ENCODE measurements at regions not wholly inside any gene's neighbourhood (a gene's known extent, or its start where the extent isn't known, plus 50 kb on each side); places are given as distances from the start of the nearest gene placed in this dataset.

DNA sequence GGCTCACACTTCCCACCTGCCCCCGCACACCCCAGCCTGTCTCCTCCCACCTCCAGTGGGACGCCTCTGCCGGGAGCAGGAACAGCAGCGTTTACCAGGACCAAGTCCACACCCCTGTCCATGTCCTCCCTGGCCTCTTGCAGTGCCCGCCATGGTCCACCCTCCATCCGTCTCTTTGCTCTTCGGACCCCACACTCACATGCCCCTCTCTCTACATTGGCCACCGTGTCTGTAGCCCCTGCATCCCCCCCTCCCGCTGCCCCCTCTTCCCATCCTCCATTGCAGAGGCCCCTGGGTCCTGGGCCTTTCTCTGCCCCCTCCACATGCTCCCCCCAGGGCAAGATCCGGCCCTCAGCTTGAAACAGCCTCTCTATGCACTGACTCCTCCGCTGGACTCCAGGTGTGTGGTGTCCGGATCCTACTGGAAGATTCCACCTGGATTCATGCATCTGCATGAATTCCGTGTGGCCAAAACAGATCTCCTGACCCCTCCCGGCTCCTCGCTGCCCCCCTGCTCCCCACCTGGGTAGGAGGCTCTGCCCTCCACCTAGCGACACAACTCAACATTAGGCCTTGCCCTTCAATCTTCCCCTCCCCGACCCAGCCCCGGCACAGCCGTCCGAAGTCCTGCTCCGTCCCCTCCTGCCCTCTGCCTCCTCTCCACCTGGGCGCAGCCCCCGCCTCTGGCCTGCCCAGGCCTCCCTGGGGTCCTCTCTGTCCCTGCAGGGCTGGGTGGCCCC, 168.5 kb downstream of the OLFM1 start:
- no peak overlapping the region for H3K4me3 ChIP-seq
- DNase-seq (ENCODE audit: low read depth in 1 of 2, low spot score in 1 of 2) = no peak
- H3K4me1 ChIP-seq = no peaks in the 10 kb centered on the region
- POLR2A ChIA-PET = no interaction called here
- WGBS (ENCODE audit: missing lambda C conversion rate) = 53% methylated on average over 10 of the region's 23 CpGs
- H3K4me2 ChIP-seq = no peak overlapping the region
- TF ChIP-seq, protein P1, sequence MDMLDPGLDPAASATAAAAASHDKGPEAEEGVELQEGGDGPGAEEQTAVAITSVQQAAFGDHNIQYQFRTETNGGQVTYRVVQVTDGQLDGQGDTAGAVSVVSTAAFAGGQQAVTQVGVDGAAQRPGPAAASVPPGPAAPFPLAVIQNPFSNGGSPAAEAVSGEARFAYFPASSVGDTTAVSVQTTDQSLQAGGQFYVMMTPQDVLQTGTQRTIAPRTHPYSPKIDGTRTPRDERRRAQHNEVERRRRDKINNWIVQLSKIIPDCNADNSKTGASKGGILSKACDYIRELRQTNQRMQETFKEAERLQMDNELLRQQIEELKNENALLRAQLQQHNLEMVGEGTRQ (IDR thresholded peaks at IDR 0.05) = no peak
- TF ChIP-seq, protein P2, sequence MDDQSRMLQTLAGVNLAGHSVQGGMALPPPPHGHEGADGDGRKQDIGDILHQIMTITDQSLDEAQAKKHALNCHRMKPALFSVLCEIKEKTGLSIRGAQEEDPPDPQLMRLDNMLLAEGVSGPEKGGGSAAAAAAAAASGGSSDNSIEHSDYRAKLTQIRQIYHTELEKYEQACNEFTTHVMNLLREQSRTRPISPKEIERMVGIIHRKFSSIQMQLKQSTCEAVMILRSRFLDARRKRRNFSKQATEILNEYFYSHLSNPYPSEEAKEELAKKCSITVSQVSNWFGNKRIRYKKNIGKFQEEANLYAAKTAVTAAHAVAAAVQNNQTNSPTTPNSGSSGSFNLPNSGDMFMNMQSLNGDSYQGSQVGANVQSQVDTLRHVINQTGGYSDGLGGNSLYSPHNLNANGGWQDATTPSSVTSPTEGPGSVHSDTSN (IDR thresholded peaks at IDR 0.05) = no peak
- TF ChIP-seq RCOR1 (IDR thresholded peaks at IDR 0.05; ENCODE audit: low read depth, low read length) (no peak), MYC (IDR thresholded peaks at IDR 0.05; ENCODE audit: borderline replicate concordance, low read length) (no peak), PHF8 (IDR thresholded peaks at IDR 0.05; ENCODE audit: borderline replicate concordance, low read depth) (no peak), HOXA7 (CRISPR knock-in tag; IDR thresholded peaks at IDR 0.05) (no peak), MAZ (IDR thresholded peaks at IDR 0.05; ENCODE audit: borderline replicate concordance, low read depth, low read length) (no peak), ZSCAN20 (CRISPR knock-in tag; IDR thresholded peaks at IDR 0.05) (no peak), ZNF302 (CRISPR knock-in tag; IDR thresholded peaks at IDR 0.05) (no peak), CHD4 (IDR thresholded peaks at IDR 0.05; ENCODE audit: borderline replicate concordance) (no peak), POLR2AphosphoS2 (conservative IDR thresholded peaks at IDR 0.05; ENCODE audit: low read length) (no peak), FOXS1 (CRISPR knock-in tag; IDR thresholded peaks at IDR 0.05) (no peak), RNF2 (IDR thresholded peaks at IDR 0.05; ENCODE audit: borderline replicate concordance, low read depth) (no peak), HEYL (CRISPR knock-in tag; IDR thresholded peaks at IDR 0.05) (no peak), GATA3 (IDR thresholded peaks at IDR 0.05; ENCODE audit: borderline replicate concordance) (no peak)
- TF ChIP-seq, protein P3, sequence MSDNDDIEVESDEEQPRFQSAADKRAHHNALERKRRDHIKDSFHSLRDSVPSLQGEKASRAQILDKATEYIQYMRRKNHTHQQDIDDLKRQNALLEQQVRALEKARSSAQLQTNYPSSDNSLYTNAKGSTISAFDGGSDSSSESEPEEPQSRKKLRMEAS (IDR thresholded peaks at IDR 0.05) = no peak
- TF ChIP-seq, protein P4, sequence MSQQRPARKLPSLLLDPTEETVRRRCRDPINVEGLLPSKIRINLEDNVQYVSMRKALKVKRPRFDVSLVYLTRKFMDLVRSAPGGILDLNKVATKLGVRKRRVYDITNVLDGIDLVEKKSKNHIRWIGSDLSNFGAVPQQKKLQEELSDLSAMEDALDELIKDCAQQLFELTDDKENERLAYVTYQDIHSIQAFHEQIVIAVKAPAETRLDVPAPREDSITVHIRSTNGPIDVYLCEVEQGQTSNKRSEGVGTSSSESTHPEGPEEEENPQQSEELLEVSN (IDR thresholded peaks at IDR 0.05; ENCODE audit: borderline replicate concordance, low read depth) = no peak
- CTCF ChIA-PET = no interaction called here
- no peak for FAIRE-seq
- no peaks in the 10 kb centered on the region for H3K9me3 ChIP-seq
- H3K27ac ChIP-seq = no peak overlapping the region
- ATAC-seq = no peak

DNA sequence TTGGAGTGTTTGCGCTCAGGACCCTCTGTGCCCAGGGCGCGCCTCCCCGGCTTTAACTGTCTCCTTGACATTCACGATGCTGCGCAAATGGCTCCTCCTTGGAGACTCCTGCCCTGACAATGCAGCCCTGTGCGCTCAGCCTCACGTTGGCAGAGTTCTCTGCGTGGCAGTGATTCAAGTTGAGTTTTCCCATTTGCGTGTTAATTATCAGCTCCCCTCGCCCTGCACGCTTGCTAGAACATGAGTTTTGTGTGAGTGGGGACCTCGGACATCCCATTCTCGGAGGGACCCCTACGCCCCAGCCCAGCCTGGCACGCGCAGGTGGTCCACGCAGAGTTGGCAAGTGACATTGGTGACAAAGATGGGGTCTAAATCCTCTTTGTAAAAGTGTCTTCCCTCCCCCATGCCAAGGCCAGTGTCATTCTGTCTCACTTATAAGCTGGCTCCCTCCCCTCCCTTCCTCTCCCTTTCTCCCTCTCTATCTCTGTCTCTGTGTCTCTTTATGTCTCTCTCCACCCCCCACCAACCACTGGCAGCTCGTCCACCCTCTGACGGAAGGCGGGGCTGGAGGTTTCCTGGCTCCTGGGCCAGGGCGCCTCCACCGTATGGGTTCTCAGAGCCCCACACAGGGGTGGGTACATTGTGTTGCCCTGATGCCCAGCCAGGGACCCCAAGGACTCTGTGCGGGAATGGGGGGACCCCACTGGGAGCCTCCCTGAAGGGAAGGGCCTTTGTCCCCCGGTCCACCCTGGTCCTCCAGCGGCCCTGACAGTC, 169.3 kb downstream of the OLFM1 start:
- FAIRE-seq (no peak), ATAC-seq (no peak), DNase-seq (ENCODE audit: low read depth in 1 of 2, low spot score in 1 of 2) (no peak)
- Histone ChIP-seq H3K4me2 (no peak overlapping the region), H3K27ac (no peak overlapping the region), H3K4me1 (no peaks in the 10 kb centered on the region), H3K9me3 (no peaks in the 10 kb centered on the region), H3K4me3 (no peak overlapping the region)
- 59% methylated on average over 24 of the region's 26 CpGs for WGBS (ENCODE audit: missing lambda C conversion rate)
- TF ChIP-seq, protein P5, sequence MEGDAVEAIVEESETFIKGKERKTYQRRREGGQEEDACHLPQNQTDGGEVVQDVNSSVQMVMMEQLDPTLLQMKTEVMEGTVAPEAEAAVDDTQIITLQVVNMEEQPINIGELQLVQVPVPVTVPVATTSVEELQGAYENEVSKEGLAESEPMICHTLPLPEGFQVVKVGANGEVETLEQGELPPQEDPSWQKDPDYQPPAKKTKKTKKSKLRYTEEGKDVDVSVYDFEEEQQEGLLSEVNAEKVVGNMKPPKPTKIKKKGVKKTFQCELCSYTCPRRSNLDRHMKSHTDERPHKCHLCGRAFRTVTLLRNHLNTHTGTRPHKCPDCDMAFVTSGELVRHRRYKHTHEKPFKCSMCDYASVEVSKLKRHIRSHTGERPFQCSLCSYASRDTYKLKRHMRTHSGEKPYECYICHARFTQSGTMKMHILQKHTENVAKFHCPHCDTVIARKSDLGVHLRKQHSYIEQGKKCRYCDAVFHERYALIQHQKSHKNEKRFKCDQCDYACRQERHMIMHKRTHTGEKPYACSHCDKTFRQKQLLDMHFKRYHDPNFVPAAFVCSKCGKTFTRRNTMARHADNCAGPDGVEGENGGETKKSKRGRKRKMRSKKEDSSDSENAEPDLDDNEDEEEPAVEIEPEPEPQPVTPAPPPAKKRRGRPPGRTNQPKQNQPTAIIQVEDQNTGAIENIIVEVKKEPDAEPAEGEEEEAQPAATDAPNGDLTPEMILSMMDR (IDR thresholded peaks at IDR 0.05) = no peak
- TF ChIP-seq TFCP2L1 (CRISPR knock-in tag; IDR thresholded peaks at IDR 0.05) = no peak
- TF ChIP-seq HOXA7 (CRISPR knock-in tag; IDR thresholded peaks at IDR 0.05) = no peak
- CTCF ChIA-PET = no interaction called here
- POLR2A ChIA-PET = no interaction called here

Data from A549 (cell line).